ENCODE measurements at regions not wholly inside any gene's neighbourhood (a gene's known extent, or its start where the extent isn't known, plus 50 kb on each side); places are given as distances from the start of the nearest gene placed in this dataset.
"Not testable (repeated sequence)": the region's sequence is repeated elsewhere in the genome, so short reads cannot be mapped to it uniquely, and the experiment has no call there.

DNA sequence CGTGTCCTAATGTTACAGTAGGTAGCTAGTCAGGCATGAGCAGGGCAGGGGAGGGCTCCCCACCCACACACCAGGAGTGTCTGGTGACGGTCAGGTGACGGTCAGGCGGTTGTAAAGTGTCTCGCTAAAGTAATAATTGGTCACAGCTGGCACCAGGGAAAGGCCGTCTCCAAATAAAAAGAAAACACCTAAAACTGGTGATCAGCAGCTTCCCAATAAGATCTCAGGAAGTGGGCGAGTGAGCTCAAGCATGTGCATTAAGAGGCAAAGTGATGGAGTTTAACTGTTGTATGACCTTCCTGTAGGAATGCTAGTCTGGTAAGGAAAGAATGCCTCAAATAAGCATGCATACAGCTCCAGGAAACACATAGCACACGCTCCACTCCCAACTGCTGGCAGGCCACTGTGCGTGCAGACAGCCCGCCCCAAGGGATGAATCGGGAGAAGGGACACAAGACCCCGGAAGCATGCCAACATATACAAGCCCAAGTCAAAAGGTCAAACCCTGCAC, 177.1 kb downstream of the RNF144A start:
- WGBS (ENCODE audit: insufficient coverage, insufficient read length): no CpG with 5 or more reads among the region's 12 CpGs
- Histone ChIP-seq H3K9me3 (ENCODE audit: control insufficient read depth, insufficient read depth, low read length) (no peaks in the 10 kb centered on the region), H3K36me3 (ENCODE audit: control insufficient read depth, insufficient read depth, low read length) (no peaks in the 10 kb centered on the region), H3K4me3 (ENCODE audit: low read length) (no peak overlapping the region), H3K4me1 (ENCODE audit: control insufficient read depth, insufficient read depth, low read length) (peaks cover 4% of the 10 kb centered on the region; the same call in 1 of the 2 replicates), H3K27ac (ENCODE audit: low read length) (no peak overlapping the region), H3K27me3 (ENCODE audit: control insufficient read depth, insufficient read depth, low read length) (no peaks in the 10 kb centered on the region)
- no peak for DNase-seq (ENCODE audit: low read depth, low spot score)

DNA sequence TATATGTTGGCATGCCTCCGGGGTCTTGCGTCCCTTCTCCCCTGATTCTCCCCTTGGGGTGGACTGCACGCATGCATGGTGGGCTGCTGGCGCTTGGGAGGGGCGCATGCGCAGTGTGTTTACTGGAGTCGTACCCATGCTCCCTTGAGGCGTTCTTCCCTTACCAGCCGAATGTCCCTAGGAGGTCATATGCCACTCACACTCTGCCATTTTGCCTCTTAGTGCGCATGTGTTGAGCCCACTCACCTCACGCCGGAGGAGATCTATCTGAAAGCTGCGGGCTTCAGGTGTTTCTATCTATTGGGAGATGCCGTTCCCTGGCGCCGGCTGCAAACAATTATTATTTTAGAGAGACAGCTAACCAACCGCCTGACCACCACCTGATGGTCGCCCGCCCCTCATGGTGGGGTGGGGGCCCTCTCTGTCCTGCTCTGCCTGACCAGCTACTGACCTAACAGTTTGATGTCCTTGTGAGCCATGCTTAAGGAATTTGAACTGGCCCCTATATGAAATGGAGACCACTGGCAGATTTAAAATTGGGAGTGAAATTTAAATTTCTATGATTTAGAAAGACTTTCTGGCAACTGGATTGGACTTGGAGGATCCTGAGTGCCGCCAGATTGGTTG, 179.6 kb downstream of the RNF144A start:
- Histone ChIP-seq H3K4me3 (ENCODE audit: low read length) (no peak overlapping the region), H3K27me3 (ENCODE audit: control insufficient read depth, insufficient read depth, low read length) (no peaks in the 10 kb centered on the region), H3K27ac (ENCODE audit: low read length) (no peak overlapping the region), H3K9me3 (ENCODE audit: control insufficient read depth, insufficient read depth, low read length) (no peaks in the 10 kb centered on the region), H3K4me1 (ENCODE audit: control insufficient read depth, insufficient read depth, low read length) (peaks cover 4% of the 10 kb centered on the region; the same call in 1 of the 2 replicates), H3K36me3 (ENCODE audit: control insufficient read depth, insufficient read depth, low read length) (no peaks in the 10 kb centered on the region)
- DNase-seq (ENCODE audit: low read depth, low spot score): no peak
- WGBS (ENCODE audit: insufficient coverage, insufficient read length): no CpG with 5 or more reads among the region's 20 CpGs

DNA sequence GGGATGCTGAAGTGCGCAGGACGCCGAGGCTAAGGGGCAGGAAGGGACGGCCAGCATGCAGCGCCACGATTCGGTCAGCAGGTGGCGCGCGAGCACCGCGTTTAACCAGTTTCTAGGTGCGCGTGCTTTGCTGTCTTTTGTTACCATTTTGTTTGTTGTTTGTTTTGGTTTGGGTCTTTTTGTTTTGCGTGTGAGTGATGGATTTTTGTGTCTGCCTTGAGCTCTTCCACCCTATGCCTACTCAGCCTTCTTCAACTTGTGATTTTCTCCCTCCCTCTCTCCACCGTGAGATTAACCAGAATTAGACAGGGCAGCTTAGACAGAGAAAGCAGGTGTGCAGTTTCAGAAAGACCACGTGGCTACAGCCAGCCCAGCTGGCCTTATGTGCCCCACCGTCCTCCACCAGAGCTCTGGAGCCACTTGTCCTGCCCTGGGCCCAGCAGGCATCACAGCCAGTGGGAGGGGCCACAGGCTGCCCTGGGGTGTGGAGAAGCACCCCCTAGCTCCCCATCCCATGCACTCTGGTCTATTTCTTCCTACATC, 180.2 kb downstream of the RNF144A start:
- DNase-seq (ENCODE audit: low read depth, low spot score): peak; percentile 66
- Histone ChIP-seq H3K4me3 (ENCODE audit: low read length) (no peak overlapping the region), H3K4me1 (ENCODE audit: control insufficient read depth, insufficient read depth, low read length) (peaks cover 4% of the 10 kb centered on the region; the same call in 1 of the 2 replicates), H3K36me3 (ENCODE audit: control insufficient read depth, insufficient read depth, low read length) (no peaks in the 10 kb centered on the region), H3K27ac (ENCODE audit: low read length) (no peak overlapping the region), H3K27me3 (ENCODE audit: control insufficient read depth, insufficient read depth, low read length) (no peaks in the 10 kb centered on the region), H3K9me3 (ENCODE audit: control insufficient read depth, insufficient read depth, low read length) (no peaks in the 10 kb centered on the region)
- no CpG with 5 or more reads among the region's 18 CpGs for WGBS (ENCODE audit: insufficient coverage, insufficient read length)

DNA sequence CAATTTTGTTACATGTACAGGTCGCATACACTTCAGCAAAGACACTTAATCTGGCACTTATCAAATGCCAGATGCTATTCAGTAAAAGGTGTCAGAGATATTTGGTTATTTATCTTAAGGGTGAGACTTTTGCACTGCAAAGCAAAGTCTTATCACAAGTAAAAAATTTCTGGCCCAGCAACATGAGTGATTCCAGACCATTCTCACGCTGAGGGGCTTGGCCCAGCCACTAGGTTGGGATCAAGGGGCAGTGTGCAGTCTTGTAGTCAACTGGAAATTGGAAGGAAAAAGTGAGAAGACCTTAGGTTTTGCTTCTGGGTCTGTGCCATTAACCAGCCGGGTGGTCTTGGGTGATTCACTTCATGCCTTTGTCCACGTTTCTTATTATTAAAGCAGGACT, 181.6 kb downstream of the RNF144A start:
- Histone ChIP-seq H3K27ac (ENCODE audit: low read length) (no peak overlapping the region), H3K36me3 (ENCODE audit: control insufficient read depth, insufficient read depth, low read length) (no peaks in the 10 kb centered on the region), H3K9me3 (ENCODE audit: control insufficient read depth, insufficient read depth, low read length) (no peaks in the 10 kb centered on the region), H3K27me3 (ENCODE audit: control insufficient read depth, insufficient read depth, low read length) (no peaks in the 10 kb centered on the region), H3K4me3 (ENCODE audit: low read length) (no peak overlapping the region), H3K4me1 (ENCODE audit: control insufficient read depth, insufficient read depth, low read length) (peaks cover 4% of the 10 kb centered on the region; the same call in 1 of the 2 replicates)
- WGBS (ENCODE audit: insufficient coverage, insufficient read length): no CpG with 5 or more reads among the region's 4 CpGs
- no peak for DNase-seq (ENCODE audit: low read depth, low spot score)

DNA sequence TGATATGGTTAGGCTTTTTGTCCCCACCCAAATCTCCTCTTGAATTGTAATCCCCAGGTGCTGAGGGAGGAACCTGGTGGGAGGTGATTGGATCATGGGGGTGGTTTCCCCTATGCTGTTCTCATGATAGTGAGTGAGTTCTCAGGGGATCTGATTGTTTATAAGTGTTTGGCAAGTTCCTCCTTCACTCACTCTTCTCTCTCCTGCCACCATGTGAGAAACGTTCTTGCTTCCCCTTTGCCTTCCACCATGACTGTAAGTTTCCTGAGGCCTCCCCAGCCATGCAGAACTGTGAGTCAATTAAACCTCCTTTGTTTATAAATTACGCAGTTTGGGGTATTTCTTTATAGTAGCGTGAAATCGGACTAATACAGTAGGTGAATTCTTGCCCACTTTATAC, 182.5 kb downstream of the RNF144A start:
- WGBS (ENCODE audit: insufficient coverage, insufficient read length): no CpG with 5 or more reads among the region's 4 CpGs
- not testable (repeated sequence) for DNase-seq (ENCODE audit: low read depth, low spot score); H3K27ac ChIP-seq (ENCODE audit: low read length); H3K4me3 ChIP-seq (ENCODE audit: low read length); H3K9me3 ChIP-seq (ENCODE audit: control insufficient read depth, insufficient read depth, low read length); H3K36me3 ChIP-seq (ENCODE audit: control insufficient read depth, insufficient read depth, low read length); H3K27me3 ChIP-seq (ENCODE audit: control insufficient read depth, insufficient read depth, low read length); H3K4me1 ChIP-seq (ENCODE audit: control insufficient read depth, insufficient read depth, low read length)

DNA sequence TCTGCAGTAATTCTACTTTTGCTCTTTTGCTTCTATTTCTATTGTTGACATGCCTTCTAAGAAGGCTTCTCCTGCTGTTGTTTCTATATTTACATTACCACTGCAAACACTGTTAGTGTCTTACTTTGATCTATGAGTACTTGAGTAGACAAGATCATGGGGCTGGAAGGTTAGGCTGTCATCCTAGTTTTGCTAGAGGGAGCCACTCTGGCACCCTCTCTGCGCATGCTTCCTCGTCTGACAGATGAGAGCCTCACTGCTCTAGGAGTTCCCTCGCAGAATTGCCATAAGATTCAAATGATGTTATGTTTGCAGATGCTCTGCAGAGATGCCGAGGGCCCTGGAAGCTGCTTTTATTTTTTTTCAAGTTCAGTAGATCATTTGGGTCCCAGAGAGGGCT, 185.6 kb downstream of the RNF144A start:
- no peak overlapping the region for H3K27ac ChIP-seq (ENCODE audit: low read length)
- no peak for DNase-seq (ENCODE audit: low read depth, low spot score)
- H3K4me3 ChIP-seq (ENCODE audit: low read length): no peak overlapping the region
- H3K27me3 ChIP-seq (ENCODE audit: control insufficient read depth, insufficient read depth, low read length): no peaks in the 10 kb centered on the region
- H3K9me3 ChIP-seq (ENCODE audit: control insufficient read depth, insufficient read depth, low read length): no peaks in the 10 kb centered on the region
- no peaks in the 10 kb centered on the region for H3K36me3 ChIP-seq (ENCODE audit: control insufficient read depth, insufficient read depth, low read length)
- H3K4me1 ChIP-seq (ENCODE audit: control insufficient read depth, insufficient read depth, low read length): no peaks in the 10 kb centered on the region
- WGBS (ENCODE audit: insufficient coverage, insufficient read length): no CpG with 5 or more reads among the region's 4 CpGs

DNA sequence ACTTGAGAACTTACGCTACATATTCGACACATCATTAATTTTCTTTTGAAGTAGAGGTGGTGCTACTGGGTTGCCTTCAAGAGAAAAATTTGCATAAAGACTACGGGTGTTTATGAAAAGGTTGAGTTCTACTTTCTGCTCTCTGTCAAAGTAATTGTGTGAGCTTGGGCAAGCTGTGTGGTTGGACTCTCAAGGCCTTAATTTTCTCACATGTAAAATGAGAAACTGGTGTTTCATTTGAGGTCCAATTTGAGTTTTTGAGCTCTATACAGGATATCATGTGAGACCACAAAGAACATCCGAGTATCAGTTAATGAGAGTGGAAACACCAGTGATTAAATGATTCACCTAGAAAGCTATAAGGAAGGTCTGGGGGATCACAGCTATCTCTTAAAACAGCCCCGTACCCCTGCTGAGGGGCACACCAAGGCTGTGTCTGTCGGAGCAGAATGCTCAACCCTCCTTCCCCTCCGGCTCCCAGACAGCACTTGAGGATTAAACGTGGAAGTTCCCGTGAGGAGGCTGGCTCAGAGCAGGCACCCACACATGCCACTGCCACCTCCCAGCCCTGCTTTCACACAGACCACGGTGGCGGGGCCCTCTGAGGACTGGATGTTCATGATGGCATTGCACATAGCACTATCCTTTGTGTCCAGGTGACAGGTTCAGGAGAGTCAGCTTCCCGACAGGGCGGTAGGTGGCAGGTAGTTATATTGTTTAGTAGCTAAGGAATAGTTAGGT, 191.8 kb downstream of the RNF144A start:
- H3K4me3 ChIP-seq (ENCODE audit: low read length): no peak overlapping the region
- no CpG with 5 or more reads among the region's 13 CpGs for WGBS (ENCODE audit: insufficient coverage, insufficient read length)
- no peak overlapping the region for H3K27ac ChIP-seq (ENCODE audit: low read length)

DNA sequence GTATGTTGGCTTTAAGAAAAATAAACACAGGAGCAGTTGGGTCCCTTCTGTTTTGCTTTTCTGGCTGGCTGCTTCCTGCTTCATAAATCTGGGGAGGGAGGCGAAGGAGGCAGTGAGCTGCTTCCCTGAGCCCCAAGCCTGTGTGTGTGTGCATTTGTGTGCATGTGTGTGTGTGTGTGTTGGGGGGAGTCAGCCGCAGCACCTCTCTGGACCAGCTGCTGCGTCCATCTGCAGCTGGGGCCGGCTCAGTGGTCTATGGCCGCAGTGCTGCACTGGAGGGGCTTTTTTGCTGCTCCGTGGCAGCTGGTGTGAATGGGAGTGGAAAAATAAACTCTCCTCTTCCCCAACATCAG, 192.3 kb downstream of the RNF144A start:
- Histone ChIP-seq H3K27me3 (ENCODE audit: control insufficient read depth, insufficient read depth, low read length) (no peaks in the 10 kb centered on the region), H3K9me3 (ENCODE audit: control insufficient read depth, insufficient read depth, low read length) (0 out of 2 replicates have a peak, but pooled peaks cover 2% of the 10 kb centered on the region), H3K27ac (ENCODE audit: low read length) (no peak overlapping the region), H3K4me1 (ENCODE audit: control insufficient read depth, insufficient read depth, low read length) (peaks cover 2% of the 10 kb centered on the region; the same call in 1 of the 2 replicates), H3K36me3 (ENCODE audit: control insufficient read depth, insufficient read depth, low read length) (no peaks in the 10 kb centered on the region), H3K4me3 (ENCODE audit: low read length) (no peak overlapping the region)
- no peak for DNase-seq (ENCODE audit: low read depth, low spot score)
- WGBS (ENCODE audit: insufficient coverage, insufficient read length): no CpG with 5 or more reads among the region's 6 CpGs

More for the DNA sequence above, 191.8 kb downstream of the RNF144A start:
- H3K27me3 ChIP-seq (ENCODE audit: control insufficient read depth, insufficient read depth, low read length): no peaks in the 10 kb centered on the region
- peaks cover 2% of the 10 kb centered on the region; the same call in 1 of the 2 replicates for H3K4me1 ChIP-seq (ENCODE audit: control insufficient read depth, insufficient read depth, low read length)
- H3K36me3 ChIP-seq (ENCODE audit: control insufficient read depth, insufficient read depth, low read length): no peaks in the 10 kb centered on the region
- no peak for DNase-seq (ENCODE audit: low read depth, low spot score)
- 0 out of 2 replicates have a peak, but pooled peaks cover 2% of the 10 kb centered on the region for H3K9me3 ChIP-seq (ENCODE audit: control insufficient read depth, insufficient read depth, low read length)

DNA sequence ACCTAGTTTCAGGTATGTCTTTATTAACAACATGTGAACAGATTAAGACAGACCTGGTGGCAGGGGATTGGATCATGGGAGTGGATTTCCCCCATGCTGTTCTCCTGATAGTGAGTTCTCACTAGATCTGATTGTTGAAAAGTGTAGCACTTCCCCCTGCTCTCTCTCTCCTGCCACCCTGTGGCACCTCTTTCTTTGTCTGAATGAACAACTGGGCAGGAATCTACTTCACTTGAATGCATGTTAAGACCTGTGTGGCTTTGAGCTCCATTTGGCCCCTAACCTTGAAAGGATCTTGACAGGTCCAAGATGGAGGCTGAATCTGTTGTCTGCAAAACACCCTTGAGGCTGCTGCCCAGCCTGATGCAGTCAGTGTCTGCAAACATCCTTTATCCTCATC, 194.4 kb downstream of the RNF144A start:
- Histone ChIP-seq H3K27me3 (ENCODE audit: control insufficient read depth, insufficient read depth, low read length) (no peaks in the 10 kb centered on the region), H3K4me3 (ENCODE audit: low read length) (no peak overlapping the region), H3K9me3 (ENCODE audit: control insufficient read depth, insufficient read depth, low read length) (0 out of 2 replicates have a peak, but pooled peaks cover 2% of the 10 kb centered on the region), H3K27ac (ENCODE audit: low read length) (no peak overlapping the region), H3K36me3 (ENCODE audit: control insufficient read depth, insufficient read depth, low read length) (no peaks in the 10 kb centered on the region), H3K4me1 (ENCODE audit: control insufficient read depth, insufficient read depth, low read length) (peaks cover 2% of the 10 kb centered on the region; the same call in 1 of the 2 replicates)
- DNase-seq (ENCODE audit: low read depth, low spot score): no peak

DNA sequence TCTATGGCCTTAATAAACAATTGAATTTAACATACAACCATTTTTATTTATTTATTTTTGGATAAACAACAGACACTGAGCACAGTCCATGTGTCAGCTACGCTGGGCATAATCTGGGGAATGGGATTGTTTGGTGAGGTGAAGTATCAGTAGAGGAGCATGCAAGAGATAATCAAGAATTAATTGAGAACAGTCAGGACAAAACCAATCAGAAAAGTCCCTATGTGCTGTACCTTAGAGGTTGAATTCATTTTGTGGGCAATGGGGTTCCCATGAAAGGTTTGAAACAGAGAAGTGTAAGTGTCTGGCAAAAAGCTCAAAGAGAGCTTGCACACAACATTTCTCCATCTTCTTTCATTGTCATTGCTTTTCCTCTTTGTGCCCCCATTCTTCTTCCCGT, 198.2 kb downstream of the RNF144A start:
- no peaks in the 10 kb centered on the region for H3K27me3 ChIP-seq (ENCODE audit: control insufficient read depth, insufficient read depth, low read length)
- no peak overlapping the region for H3K4me3 ChIP-seq (ENCODE audit: low read length)
- no peaks in the 10 kb centered on the region for H3K36me3 ChIP-seq (ENCODE audit: control insufficient read depth, insufficient read depth, low read length)
- WGBS (ENCODE audit: insufficient coverage, insufficient read length): 100% methylated on average over 1 of the region's 2 CpGs
- H3K4me1 ChIP-seq (ENCODE audit: control insufficient read depth, insufficient read depth, low read length): no peaks in the 10 kb centered on the region
- 0 out of 2 replicates have a peak, but pooled peaks cover 2% of the 10 kb centered on the region for H3K9me3 ChIP-seq (ENCODE audit: control insufficient read depth, insufficient read depth, low read length)
- no peak overlapping the region for H3K27ac ChIP-seq (ENCODE audit: low read length)
- DNase-seq (ENCODE audit: low read depth, low spot score): no peak

Data from iPS DF 6.9 (cell line).